GM19452 (cell line): ENCODE measurements at regions not wholly inside any gene's neighbourhood (a gene's known extent, or its start where the extent isn't known, plus 50 kb on each side); places are given as distances from the start of the nearest gene placed in this dataset.

Experiments
- ATAC-seq: cut with Tn5 transposase; IDR thresholded peaks from one replicate; pipeline ENCODE4 v1.9.1; 2021; ENCODE audit not compliant: unreplicated experiment

GRCh38 chr1:90149101-90149500 is 154.2 kb downstream of the ZNF326 start:
- no peak for ATAC-seq

- no peak for ATAC-seq
Observed at GRCh38 chr1:90147093-90147492, 152.2 kb downstream of the ZNF326 start.

- no peak for ATAC-seq
Observed at GRCh38 chr1:90144820-90145219, 149.9 kb downstream of the ZNF326 start.

- ATAC-seq, result no peak
Observed at GRCh38 chr1:90143591-90143990, 148.7 kb downstream of the ZNF326 start.

- no peak for ATAC-seq
Observed at GRCh38 chr1:90142697-90143096, 147.8 kb downstream of the ZNF326 start.

- ATAC-seq, result no peak
Observed at GRCh38 chr1:90139837-90140236, 144.9 kb downstream of the ZNF326 start.

- no peak for ATAC-seq
Observed at GRCh38 chr1:90135286-90135685, 140.4 kb downstream of the ZNF326 start.

- ATAC-seq, result no peak
Observed at GRCh38 chr1:90134175-90134955, 139.5 kb downstream of the ZNF326 start.

GRCh38 chr1:90133133-90133532 is 138.2 kb downstream of the ZNF326 start:
- no peak for ATAC-seq

- ATAC-seq, result no peak
Observed at GRCh38 chr1:90132306-90132705, 137.4 kb downstream of the ZNF326 start.

- peak; percentile 53 for ATAC-seq
Observed at GRCh38 chr1:90127288-90127953, 132.5 kb downstream of the ZNF326 start.

- no peak for ATAC-seq
Observed at GRCh38 chr1:90126834-90127233, 131.9 kb downstream of the ZNF326 start.

- no peak for ATAC-seq
Observed at GRCh38 chr1:90122654-90123340, 127.9 kb downstream of the ZNF326 start.

- ATAC-seq, result no peak
Observed at GRCh38 chr1:90114521-90115141, 119.7 kb downstream of the ZNF326 start.

GRCh38 chr1:90107990-90108389 is 113.1 kb downstream of the ZNF326 start:
- ATAC-seq, result no peak

- ATAC-seq, result no peak
Observed at GRCh38 chr1:90106311-90106710, 111.4 kb downstream of the ZNF326 start.

- ATAC-seq, result no peak
Observed at GRCh38 chr1:90104941-90105538, 110.1 kb downstream of the ZNF326 start.

- no peak for ATAC-seq
Observed at GRCh38 chr1:90100566-90100965, 105.7 kb downstream of the ZNF326 start.

- ATAC-seq, result no peak
Observed at GRCh38 chr1:90092441-90092840, 97.5 kb downstream of the ZNF326 start.
